T-helper 17 cell (primary cell): ENCODE measurements at regions not wholly inside any gene's neighbourhood (a gene's known extent, or its start where the extent isn't known, plus 50 kb on each side); places are given as distances from the start of the nearest gene placed in this dataset.

Source experiments
- ATAC-seq: fragments of 150-1000 bp; cut with Tn5 transposase; 2 replicates; pipeline ENCODE4 v1.10.0; 2021; ENCODE audit warnings: mild to moderate bottlenecking, moderate library complexity
- DNase-seq, 3 donors: peaks; one replicate each; pipeline versions ENCODE4 v3.0.0 to v3.0.0-alpha.2; 2020 to 2021
- H3K9me3 ChIP-seq: one replicate; pipeline ENCODE4 v1.7.0; 2013; ENCODE audit warnings: low read length, mild to moderate bottlenecking; ENCODE audit not compliant: control insufficient read depth, poor library complexity, severe bottlenecking
- H3K27ac Mint-ChIP-seq: one replicate; pipeline ENCODE4 v1.8.0; 2022; ENCODE audit warnings: mild to moderate bottlenecking, moderate library complexity, mixed read lengths
- H3K27me3 Mint-ChIP-seq: one replicate; pipeline ENCODE4 v1.8.0; 2022; ENCODE audit warnings: mixed read lengths
- H3K36me3 Mint-ChIP-seq: one replicate; pipeline ENCODE4 v1.8.0; 2022; ENCODE audit warnings: low read depth, mixed read lengths
- H3K4me1 Mint-ChIP-seq: one replicate; pipeline ENCODE4 v1.8.0; 2022; ENCODE audit warnings: mild to moderate bottlenecking, mixed read lengths
- H3K4me3 Mint-ChIP-seq: one replicate; pipeline ENCODE4 v1.8.0; 2022; ENCODE audit warnings: mild to moderate bottlenecking, moderate library complexity, mixed read lengths

GRCh38 chr6:28710466-28711191 lies 184.9 kb downstream of the GPX5 start:
- DNase-seq (no peak), ATAC-seq (no peak)
- Mint-ChIP-seq H3K4me3 (no peak overlapping the region), H3K36me3 (peaks cover 3% of the 10 kb centered on the region), H3K4me1 (peaks cover 4% of the 10 kb centered on the region), H3K27me3 (peaks cover 27% of the 10 kb centered on the region), H3K27ac (peak overlapping the region; percentile 0)
- peaks cover 12% of the 10 kb centered on the region for H3K9me3 ChIP-seq

- ATAC-seq = no peak
- H3K9me3 ChIP-seq = peaks cover 12% of the 10 kb centered on the region
- H3K4me1 Mint-ChIP-seq = peaks cover 4% of the 10 kb centered on the region
- no peak overlapping the region for H3K4me3 Mint-ChIP-seq
- DNase-seq = no peak
- no peak overlapping the region for H3K27ac Mint-ChIP-seq
- peaks cover 28% of the 10 kb centered on the region for H3K27me3 Mint-ChIP-seq
- peaks cover 3% of the 10 kb centered on the region for H3K36me3 Mint-ChIP-seq
Observed at GRCh38 chr6:28711325-28711724, 185.6 kb downstream of the GPX5 start.

- peaks cover 12% of the 10 kb centered on the region for H3K9me3 ChIP-seq
- Mint-ChIP-seq H3K4me3 (no peak overlapping the region), H3K27me3 (peaks cover 33% of the 10 kb centered on the region), H3K4me1 (peaks cover 4% of the 10 kb centered on the region), H3K36me3 (peaks cover 3% of the 10 kb centered on the region), H3K27ac (no peak overlapping the region)
- no peak for ATAC-seq
- DNase-seq = no peak
Observed at GRCh38 chr6:28711788-28712341, 186.2 kb downstream of the GPX5 start.

- peaks cover 4% of the 10 kb centered on the region for H3K4me1 Mint-ChIP-seq
- H3K9me3 ChIP-seq = peaks cover 6% of the 10 kb centered on the region
- H3K27ac Mint-ChIP-seq = no peak overlapping the region
- peaks cover 3% of the 10 kb centered on the region for H3K36me3 Mint-ChIP-seq
- no peak for DNase-seq
- no peak for ATAC-seq
- no peak overlapping the region for H3K4me3 Mint-ChIP-seq
- peaks cover 42% of the 10 kb centered on the region for H3K27me3 Mint-ChIP-seq
Observed at GRCh38 chr6:28712982-28713381, 187.3 kb downstream of the GPX5 start.

- Mint-ChIP-seq H3K27me3 (peaks cover 75% of the 10 kb centered on the region), H3K36me3 (no peaks in the 10 kb centered on the region), H3K4me1 (no peaks in the 10 kb centered on the region), H3K4me3 (no peak overlapping the region), H3K27ac (no peak overlapping the region)
- ATAC-seq (no peak), DNase-seq (no peak)
- no peaks in the 10 kb centered on the region for H3K9me3 ChIP-seq
Observed at GRCh38 chr6:28719275-28719940, 193.7 kb downstream of the GPX5 start.

GRCh38 chr6:28720357-28721231 lies 194.9 kb downstream of the GPX5 start:
- H3K27ac Mint-ChIP-seq = no peak overlapping the region
- H3K36me3 Mint-ChIP-seq = no peaks in the 10 kb centered on the region
- ATAC-seq (no peak), DNase-seq (no peak)
- no peaks in the 10 kb centered on the region for H3K4me1 Mint-ChIP-seq
- peaks cover 78% of the 10 kb centered on the region for H3K27me3 Mint-ChIP-seq
- no peaks in the 10 kb centered on the region for H3K9me3 ChIP-seq
- no peak overlapping the region for H3K4me3 Mint-ChIP-seq

GRCh38 chr6:28721372-28721771 lies 195.7 kb downstream of the GPX5 start:
- H3K4me3 Mint-ChIP-seq = no peak overlapping the region
- no peaks in the 10 kb centered on the region for H3K36me3 Mint-ChIP-seq
- ATAC-seq (no peak), DNase-seq (no peak)
- no peaks in the 10 kb centered on the region for H3K4me1 Mint-ChIP-seq
- H3K27me3 Mint-ChIP-seq = peaks cover 84% of the 10 kb centered on the region
- H3K27ac Mint-ChIP-seq = no peak overlapping the region
- no peaks in the 10 kb centered on the region for H3K9me3 ChIP-seq

- ATAC-seq = no peak
- DNase-seq = no peak
- Mint-ChIP-seq H3K27me3 (peaks cover 91% of the 10 kb centered on the region), H3K4me1 (peaks cover 6% of the 10 kb centered on the region), H3K36me3 (peaks cover 2% of the 10 kb centered on the region), H3K4me3 (no peak overlapping the region), H3K27ac (no peak overlapping the region)
- peaks cover 6% of the 10 kb centered on the region for H3K9me3 ChIP-seq
Observed at GRCh38 chr6:28724395-28724794, 198.7 kb downstream of the GPX5 start.

- peaks cover 6% of the 10 kb centered on the region for H3K9me3 ChIP-seq
- ATAC-seq (no peak), DNase-seq (no peak)
- no peak overlapping the region for H3K4me3 Mint-ChIP-seq
- peaks cover 6% of the 10 kb centered on the region for H3K4me1 Mint-ChIP-seq
- peaks cover 2% of the 10 kb centered on the region for H3K36me3 Mint-ChIP-seq
- peaks cover 91% of the 10 kb centered on the region for H3K27me3 Mint-ChIP-seq
- H3K27ac Mint-ChIP-seq = no peak overlapping the region
Observed at GRCh38 chr6:28725274-28725809, 198.4 kb downstream of the TRIM27 start.

- Mint-ChIP-seq H3K27ac (no peak overlapping the region), H3K4me3 (no peak overlapping the region), H3K36me3 (peaks cover 2% of the 10 kb centered on the region), H3K4me1 (peaks cover 6% of the 10 kb centered on the region), H3K27me3 (peaks cover 91% of the 10 kb centered on the region)
- no peak for DNase-seq
- ATAC-seq = no peak
- H3K9me3 ChIP-seq = peaks cover 6% of the 10 kb centered on the region
Observed at GRCh38 chr6:28725890-28726348, 197.9 kb downstream of the TRIM27 start.

GRCh38 chr6:28726569-28727309 lies 197.0 kb downstream of the TRIM27 start:
- H3K27me3 Mint-ChIP-seq = peaks cover 91% of the 10 kb centered on the region
- no peak overlapping the region for H3K4me3 Mint-ChIP-seq
- peaks cover 2% of the 10 kb centered on the region for H3K36me3 Mint-ChIP-seq
- H3K9me3 ChIP-seq = peaks cover 6% of the 10 kb centered on the region
- H3K27ac Mint-ChIP-seq = no peak overlapping the region
- DNase-seq = no peak
- H3K4me1 Mint-ChIP-seq = peaks cover 6% of the 10 kb centered on the region
- ATAC-seq = no peak

- Mint-ChIP-seq H3K27me3 (peaks cover 91% of the 10 kb centered on the region), H3K27ac (no peak overlapping the region), H3K4me3 (peak overlapping the region; percentile 4), H3K36me3 (peaks cover 2% of the 10 kb centered on the region), H3K4me1 (peaks cover 6% of the 10 kb centered on the region)
- DNase-seq (no peak), ATAC-seq (no peak)
- peaks cover 6% of the 10 kb centered on the region for H3K9me3 ChIP-seq
Observed at GRCh38 chr6:28727559-28728211, 196.1 kb downstream of the TRIM27 start.
